ENCODE measurements at regions not wholly inside any gene's neighbourhood (a gene's known extent, or its start where the extent isn't known, plus 50 kb on each side); places are given as distances from the start of the nearest gene placed in this dataset.
A peak's percentile ranks its signal among the peaks of the same experiment; 100 is the strongest.

DNA sequence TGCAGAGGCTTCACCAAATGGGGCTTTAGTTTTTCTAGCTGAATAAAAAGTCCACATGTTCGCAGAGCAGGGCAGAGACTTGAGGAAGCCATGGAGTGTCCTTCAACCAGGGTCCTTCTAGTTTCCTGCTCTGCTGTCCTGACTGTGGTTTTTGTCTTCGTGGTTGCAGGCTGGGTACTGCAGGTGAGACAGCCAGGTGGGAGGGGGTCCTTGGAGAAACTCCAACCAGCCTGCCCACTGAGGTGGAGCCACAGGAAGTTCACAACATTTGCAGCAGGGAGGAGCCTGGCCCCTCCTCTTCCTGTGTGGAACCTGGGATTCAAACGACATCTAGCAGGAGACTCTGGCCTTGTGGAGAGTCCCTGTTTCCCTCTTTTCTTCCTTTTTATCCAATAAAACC is 68.8 kb upstream of the MYLIP start:
- H3F3A ChIP-seq (replicated peaks; ENCODE audit: low read depth), result no peaks in the 10 kb centered on the region
- TF ChIP-seq ZNF331 (CRISPR knock-in tag; IDR thresholded peaks at IDR 0.05; ENCODE audit: low read depth) (no peak), EZH2 (IDR thresholded peaks at IDR 0.05; ENCODE audit: low read depth, unreplicated experiment) (no peak), POLR2AphosphoS5 (IDR thresholded peaks at IDR 0.05; ENCODE audit: low read depth) (no peak), EZH2phosphoT487 (IDR thresholded peaks at IDR 0.05; ENCODE audit: unreplicated experiment) (no peak), CREB1 (CRISPR knock-in tag; IDR thresholded peaks at IDR 0.05; ENCODE audit: low read depth) (no peak), ZNF114 (CRISPR knock-in tag; IDR thresholded peaks at IDR 0.05) (no peak), STAT1 (IDR thresholded peaks at IDR 0.05; ENCODE audit: unreplicated experiment) (no peak), NANOG (IDR thresholded peaks at IDR 0.05; ENCODE audit: borderline replicate concordance) (no peak), JUNB (IDR thresholded peaks at IDR 0.05; ENCODE audit: unreplicated experiment) (no peak)
- TF ChIP-seq, protein P1, sequence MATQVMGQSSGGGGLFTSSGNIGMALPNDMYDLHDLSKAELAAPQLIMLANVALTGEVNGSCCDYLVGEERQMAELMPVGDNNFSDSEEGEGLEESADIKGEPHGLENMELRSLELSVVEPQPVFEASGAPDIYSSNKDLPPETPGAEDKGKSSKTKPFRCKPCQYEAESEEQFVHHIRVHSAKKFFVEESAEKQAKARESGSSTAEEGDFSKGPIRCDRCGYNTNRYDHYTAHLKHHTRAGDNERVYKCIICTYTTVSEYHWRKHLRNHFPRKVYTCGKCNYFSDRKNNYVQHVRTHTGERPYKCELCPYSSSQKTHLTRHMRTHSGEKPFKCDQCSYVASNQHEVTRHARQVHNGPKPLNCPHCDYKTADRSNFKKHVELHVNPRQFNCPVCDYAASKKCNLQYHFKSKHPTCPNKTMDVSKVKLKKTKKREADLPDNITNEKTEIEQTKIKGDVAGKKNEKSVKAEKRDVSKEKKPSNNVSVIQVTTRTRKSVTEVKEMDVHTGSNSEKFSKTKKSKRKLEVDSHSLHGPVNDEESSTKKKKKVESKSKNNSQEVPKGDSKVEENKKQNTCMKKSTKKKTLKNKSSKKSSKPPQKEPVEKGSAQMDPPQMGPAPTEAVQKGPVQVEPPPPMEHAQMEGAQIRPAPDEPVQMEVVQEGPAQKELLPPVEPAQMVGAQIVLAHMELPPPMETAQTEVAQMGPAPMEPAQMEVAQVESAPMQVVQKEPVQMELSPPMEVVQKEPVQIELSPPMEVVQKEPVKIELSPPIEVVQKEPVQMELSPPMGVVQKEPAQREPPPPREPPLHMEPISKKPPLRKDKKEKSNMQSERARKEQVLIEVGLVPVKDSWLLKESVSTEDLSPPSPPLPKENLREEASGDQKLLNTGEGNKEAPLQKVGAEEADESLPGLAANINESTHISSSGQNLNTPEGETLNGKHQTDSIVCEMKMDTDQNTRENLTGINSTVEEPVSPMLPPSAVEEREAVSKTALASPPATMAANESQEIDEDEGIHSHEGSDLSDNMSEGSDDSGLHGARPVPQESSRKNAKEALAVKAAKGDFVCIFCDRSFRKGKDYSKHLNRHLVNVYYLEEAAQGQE (IDR thresholded peaks at IDR 0.05; ENCODE audit: unreplicated experiment), result no peak
- TF ChIP-seq, protein P2, sequence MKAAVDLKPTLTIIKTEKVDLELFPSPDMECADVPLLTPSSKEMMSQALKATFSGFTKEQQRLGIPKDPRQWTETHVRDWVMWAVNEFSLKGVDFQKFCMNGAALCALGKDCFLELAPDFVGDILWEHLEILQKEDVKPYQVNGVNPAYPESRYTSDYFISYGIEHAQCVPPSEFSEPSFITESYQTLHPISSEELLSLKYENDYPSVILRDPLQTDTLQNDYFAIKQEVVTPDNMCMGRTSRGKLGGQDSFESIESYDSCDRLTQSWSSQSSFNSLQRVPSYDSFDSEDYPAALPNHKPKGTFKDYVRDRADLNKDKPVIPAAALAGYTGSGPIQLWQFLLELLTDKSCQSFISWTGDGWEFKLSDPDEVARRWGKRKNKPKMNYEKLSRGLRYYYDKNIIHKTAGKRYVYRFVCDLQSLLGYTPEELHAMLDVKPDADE (IDR thresholded peaks at IDR 0.05), result no peak
- TF ChIP-seq, protein P3, sequence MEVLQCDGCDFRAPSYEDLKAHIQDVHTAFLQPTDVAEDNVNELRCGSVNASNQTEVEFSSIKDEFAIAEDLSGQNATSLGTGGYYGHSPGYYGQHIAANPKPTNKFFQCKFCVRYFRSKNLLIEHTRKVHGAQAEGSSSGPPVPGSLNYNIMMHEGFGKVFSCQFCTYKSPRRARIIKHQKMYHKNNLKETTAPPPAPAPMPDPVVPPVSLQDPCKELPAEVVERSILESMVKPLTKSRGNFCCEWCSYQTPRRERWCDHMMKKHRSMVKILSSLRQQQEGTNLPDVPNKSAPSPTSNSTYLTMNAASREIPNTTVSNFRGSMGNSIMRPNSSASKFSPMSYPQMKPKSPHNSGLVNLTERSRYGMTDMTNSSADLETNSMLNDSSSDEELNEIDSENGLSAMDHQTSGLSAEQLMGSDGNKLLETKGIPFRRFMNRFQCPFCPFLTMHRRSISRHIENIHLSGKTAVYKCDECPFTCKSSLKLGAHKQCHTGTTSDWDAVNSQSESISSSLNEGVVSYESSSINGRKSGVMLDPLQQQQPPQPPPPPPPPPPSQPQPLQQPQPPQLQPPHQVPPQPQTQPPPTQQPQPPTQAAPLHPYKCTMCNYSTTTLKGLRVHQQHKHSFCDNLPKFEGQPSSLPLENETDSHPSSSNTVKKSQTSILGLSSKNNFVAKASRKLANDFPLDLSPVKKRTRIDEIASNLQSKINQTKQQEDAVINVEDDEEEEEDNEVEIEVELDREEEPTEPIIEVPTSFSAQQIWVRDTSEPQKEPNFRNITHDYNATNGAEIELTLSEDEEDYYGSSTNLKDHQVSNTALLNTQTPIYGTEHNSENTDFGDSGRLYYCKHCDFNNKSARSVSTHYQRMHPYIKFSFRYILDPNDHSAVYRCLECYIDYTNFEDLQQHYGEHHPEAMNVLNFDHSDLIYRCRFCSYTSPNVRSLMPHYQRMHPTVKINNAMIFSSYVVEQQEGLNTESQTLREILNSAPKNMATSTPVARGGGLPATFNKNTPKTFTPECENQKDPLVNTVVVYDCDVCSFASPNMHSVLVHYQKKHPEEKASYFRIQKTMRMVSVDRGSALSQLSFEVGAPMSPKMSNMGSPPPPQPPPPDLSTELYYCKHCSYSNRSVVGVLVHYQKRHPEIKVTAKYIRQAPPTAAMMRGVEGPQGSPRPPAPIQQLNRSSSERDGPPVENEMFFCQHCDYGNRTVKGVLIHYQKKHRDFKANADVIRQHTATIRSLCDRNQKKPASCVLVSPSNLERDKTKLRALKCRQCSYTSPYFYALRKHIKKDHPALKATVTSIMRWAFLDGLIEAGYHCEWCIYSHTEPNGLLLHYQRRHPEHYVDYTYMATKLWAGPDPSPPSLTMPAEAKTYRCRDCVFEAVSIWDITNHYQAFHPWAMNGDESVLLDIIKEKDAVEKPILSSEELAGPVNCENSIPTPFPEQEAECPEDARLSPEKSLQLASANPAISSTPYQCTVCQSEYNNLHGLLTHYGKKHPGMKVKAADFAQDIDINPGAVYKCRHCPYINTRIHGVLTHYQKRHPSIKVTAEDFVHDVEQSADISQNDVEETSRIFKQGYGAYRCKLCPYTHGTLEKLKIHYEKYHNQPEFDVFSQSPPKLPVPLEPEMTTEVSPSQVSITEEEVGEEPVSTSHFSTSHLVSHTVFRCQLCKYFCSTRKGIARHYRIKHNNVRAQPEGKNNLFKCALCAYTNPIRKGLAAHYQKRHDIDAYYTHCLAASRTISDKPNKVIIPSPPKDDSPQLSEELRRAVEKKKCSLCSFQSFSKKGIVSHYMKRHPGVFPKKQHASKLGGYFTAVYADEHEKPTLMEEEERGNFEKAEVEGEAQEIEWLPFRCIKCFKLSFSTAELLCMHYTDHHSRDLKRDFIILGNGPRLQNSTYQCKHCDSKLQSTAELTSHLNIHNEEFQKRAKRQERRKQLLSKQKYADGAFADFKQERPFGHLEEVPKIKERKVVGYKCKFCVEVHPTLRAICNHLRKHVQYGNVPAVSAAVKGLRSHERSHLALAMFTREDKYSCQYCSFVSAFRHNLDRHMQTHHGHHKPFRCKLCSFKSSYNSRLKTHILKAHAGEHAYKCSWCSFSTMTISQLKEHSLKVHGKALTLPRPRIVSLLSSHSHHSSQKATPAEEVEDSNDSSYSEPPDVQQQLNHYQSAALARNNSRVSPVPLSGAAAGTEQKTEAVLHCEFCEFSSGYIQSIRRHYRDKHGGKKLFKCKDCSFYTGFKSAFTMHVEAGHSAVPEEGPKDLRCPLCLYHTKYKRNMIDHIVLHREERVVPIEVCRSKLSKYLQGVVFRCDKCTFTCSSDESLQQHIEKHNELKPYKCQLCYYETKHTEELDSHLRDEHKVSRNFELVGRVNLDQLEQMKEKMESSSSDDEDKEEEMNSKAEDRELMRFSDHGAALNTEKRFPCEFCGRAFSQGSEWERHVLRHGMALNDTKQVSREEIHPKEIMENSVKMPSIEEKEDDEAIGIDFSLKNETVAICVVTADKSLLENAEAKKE (CRISPR knock-in tag; IDR thresholded peaks at IDR 0.05), result no peak
- ATAC-seq (no peak), DNase-seq (ENCODE audit: low spot score) (no peak)
- 0 out of 2 replicates have a peak overlapping the region, but pooled peaks have one; percentile 72 for H3K27ac ChIP-seq (ENCODE audit: low read depth)
- H3K79me2 ChIP-seq (replicated peaks; ENCODE audit: insufficient read depth), result no peaks in the 10 kb centered on the region
- Mint-ChIP-seq H3K36me3 (ENCODE audit: low read depth) (peaks cover 7% of the 10 kb centered on the region), H3K4me3 (no peak overlapping the region), H3K4me1 (peaks cover 65% of the 10 kb centered on the region), H3K27me3 (ENCODE audit: insufficient read depth, low read depth, poor library complexity) (peaks cover 9% of the 10 kb centered on the region), H3K9me3 (peaks cover 6% of the 10 kb centered on the region; the same call in 2 of the 3 replicates), H3K27ac (peak overlapping the region; percentile 43)
- no peak overlapping the region for H3K4me3 ChIP-seq
- peaks cover 42% of the 10 kb centered on the region for H3K4me1 ChIP-seq (ENCODE audit: insufficient read depth)
- peak overlapping the region; percentile 56; the same call in 1 of the 2 replicates for H3K4me2 ChIP-seq
- H3K27me3 ChIP-seq (ENCODE audit: insufficient read depth), result no peaks in the 10 kb centered on the region
- H3K9me2 ChIP-seq (ENCODE audit: insufficient read depth), result no peaks in the 10 kb centered on the region; the same call in 1 of the 2 replicates
- H2AFZ ChIP-seq, result peak overlapping the region; percentile 34; the same call in 1 of the 2 replicates
- H3K36me3 ChIP-seq (ENCODE audit: insufficient read depth), result no peaks in the 10 kb centered on the region
- no peaks in the 10 kb centered on the region for H4K20me1 ChIP-seq (replicated peaks; ENCODE audit: insufficient read depth)
